GM12864 (cell line): ENCODE measurements at regions not wholly inside any gene's neighbourhood (a gene's known extent, or its start where the extent isn't known, plus 50 kb on each side); places are given as distances from the start of the nearest gene placed in this dataset.

Experiments used
- DNase-seq: peaks from one replicate; pipeline ENCODE4 v3.0.0-alpha.2; 2011; ENCODE audit warnings: low read depth
- H3K4me3 ChIP-seq: 2 replicates; pipeline ENCODE4 v1.5.1; 2011; ENCODE audit warnings: mild to moderate bottlenecking, low read depth, low read length, control low read depth
- TF ChIP-seq, protein P1 (sequence below): IDR thresholded peaks from 2 replicates; pipeline ENCODE4 v1.5.1; 2011; ENCODE audit warnings: low read depth, mild to moderate bottlenecking, moderate library complexity, low read length, control low read depth, inconsistent platforms; ENCODE audit errors: missing control alignments

GRCh38 chr4:128338634-128339355 lies 51.2 kb upstream of the PGRMC2 start:
- no peak overlapping the region for H3K4me3 ChIP-seq
- DNase-seq, result no peak
- TF ChIP-seq, protein P1, sequence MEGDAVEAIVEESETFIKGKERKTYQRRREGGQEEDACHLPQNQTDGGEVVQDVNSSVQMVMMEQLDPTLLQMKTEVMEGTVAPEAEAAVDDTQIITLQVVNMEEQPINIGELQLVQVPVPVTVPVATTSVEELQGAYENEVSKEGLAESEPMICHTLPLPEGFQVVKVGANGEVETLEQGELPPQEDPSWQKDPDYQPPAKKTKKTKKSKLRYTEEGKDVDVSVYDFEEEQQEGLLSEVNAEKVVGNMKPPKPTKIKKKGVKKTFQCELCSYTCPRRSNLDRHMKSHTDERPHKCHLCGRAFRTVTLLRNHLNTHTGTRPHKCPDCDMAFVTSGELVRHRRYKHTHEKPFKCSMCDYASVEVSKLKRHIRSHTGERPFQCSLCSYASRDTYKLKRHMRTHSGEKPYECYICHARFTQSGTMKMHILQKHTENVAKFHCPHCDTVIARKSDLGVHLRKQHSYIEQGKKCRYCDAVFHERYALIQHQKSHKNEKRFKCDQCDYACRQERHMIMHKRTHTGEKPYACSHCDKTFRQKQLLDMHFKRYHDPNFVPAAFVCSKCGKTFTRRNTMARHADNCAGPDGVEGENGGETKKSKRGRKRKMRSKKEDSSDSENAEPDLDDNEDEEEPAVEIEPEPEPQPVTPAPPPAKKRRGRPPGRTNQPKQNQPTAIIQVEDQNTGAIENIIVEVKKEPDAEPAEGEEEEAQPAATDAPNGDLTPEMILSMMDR, result no peak

GRCh38 chr4:128337863-128338262 lies 50.2 kb upstream of the PGRMC2 start:
- no peak overlapping the region for H3K4me3 ChIP-seq
- no peak for DNase-seq
- TF ChIP-seq, protein P1, result no peak
